HK-2 (cell line): ENCODE measurements at regions not wholly inside any gene's neighbourhood (a gene's known extent, or its start where the extent isn't known, plus 50 kb on each side); places are given as distances from the start of the nearest gene placed in this dataset.

Source experiments
- DNase-seq: peaks from one replicate; pipeline ENCODE4 v3.0.0-alpha.2; 2018; ENCODE audit not compliant: unreplicated experiment

DNA sequence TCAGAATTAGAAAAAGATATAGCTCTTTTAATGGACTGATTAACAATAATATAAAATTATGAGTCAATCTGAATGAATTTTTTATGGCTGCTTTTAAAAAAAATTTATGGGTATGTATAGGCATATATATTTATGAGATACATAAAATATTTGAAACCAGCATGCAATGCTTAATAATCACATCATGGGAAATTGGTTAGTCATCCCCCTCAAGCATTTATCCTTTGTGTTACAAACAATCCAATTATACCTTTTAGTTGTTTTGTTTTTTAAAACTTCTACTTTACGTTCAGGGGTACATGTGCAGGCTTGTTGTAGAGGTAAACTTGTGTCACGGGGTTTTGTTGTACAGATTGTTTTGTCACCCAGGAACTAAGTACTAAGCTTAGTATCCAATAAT, 63.4 kb upstream of the HMGCLL1 start:
- no peak for DNase-seq

DNA sequence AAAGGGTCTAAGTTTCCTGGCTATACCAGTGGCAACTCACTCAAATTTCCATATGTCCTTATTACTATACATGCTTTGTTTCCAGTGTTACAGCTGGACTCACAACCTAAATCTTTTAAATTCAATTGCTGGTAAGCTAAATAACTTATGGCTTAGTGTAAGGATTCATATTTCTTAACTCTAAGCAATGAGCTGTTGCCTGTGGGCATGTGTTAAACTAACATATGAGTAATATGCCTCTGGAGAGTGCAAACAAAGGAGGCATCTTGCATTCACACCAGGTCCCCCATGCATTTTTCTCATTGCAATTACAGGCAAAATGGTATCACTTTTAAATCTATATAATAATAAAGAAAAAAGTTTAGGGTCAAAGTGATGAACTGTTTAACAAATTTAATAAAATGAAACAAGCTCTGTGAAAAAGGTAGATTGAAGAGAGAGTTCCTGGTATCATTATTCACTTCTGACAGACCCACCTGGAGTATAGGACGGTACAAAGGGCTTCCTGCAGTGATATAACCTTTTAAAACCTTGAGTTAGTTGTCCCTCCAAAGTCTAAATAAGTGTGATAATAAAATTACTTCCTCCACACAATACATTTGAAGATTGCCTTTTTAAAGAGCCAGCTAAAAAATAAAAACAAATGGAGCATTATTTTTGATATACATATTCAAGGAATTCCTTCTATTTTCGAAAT, 57.6 kb upstream of the HMGCLL1 start:
- no peak for DNase-seq

DNA sequence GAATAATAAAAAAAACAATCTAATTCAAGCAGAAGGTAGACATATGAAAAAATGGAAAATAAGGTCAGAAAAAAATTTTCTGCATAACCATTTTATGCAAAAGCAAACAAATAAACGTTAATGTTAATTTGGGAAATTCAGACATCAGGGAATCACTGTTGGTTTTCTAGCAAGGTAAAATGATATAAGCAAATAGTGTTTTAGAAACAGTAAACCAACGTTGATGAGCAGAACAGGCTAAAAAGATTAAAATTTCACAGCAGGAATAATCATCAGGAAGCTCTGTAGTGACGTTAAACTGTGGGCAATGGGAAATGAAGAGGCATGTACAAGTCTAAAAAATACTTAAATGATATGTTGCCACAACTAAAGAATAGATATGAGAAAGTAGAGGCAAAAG, 54.5 kb upstream of the HMGCLL1 start:
- DNase-seq = no peak

- no peak for DNase-seq
These were observed 54.0 kb upstream of the HMGCLL1 start for GRCh38 chr6:55632953-55633352.
